GDM1 (cell line): ENCODE measurements at regions not wholly inside any gene's neighbourhood (a gene's known extent, or its start where the extent isn't known, plus 50 kb on each side); places are given as distances from the start of the nearest gene placed in this dataset.
"Not testable (repeated sequence)": the region's sequence is repeated elsewhere in the genome, so short reads cannot be mapped to it uniquely, and the experiment has no call there.

Experiments
- DNase-seq: peaks from one replicate; lab custom pipeline; 2025; lab: John Stamatoyannopoulos, UW

GRCh38 chr1:245102149-245102548, 52.6 kb upstream of the KIF26B start:
- not testable (repeated sequence) for DNase-seq

GRCh38 chr1:245099401-245099800, 55.4 kb upstream of the KIF26B start:
- DNase-seq: no peak

DNA sequence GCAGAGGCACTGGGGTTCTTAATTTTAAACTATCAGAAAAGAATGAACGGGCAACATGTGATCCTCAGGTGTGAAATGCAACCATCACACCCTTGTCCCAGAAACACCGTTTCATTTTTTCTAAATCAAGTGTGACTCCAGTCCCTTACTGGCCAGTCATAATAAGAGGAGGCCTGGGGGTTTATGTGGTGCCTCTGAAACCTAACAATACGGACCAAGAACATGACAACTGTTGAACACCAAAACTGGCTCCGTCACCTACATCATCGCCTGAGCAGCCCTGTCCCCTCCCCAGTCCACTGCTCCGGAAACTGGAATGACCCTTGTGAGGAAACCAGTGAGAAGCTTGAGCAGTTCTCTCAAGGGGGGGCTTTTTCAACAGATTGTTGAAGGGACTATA, 55.9 kb upstream of the KIF26B start:
- DNase-seq: no peak

GRCh38 chr1:245096311-245097066, 58.3 kb upstream of the KIF26B start:
- DNase-seq: no peak

DNA sequence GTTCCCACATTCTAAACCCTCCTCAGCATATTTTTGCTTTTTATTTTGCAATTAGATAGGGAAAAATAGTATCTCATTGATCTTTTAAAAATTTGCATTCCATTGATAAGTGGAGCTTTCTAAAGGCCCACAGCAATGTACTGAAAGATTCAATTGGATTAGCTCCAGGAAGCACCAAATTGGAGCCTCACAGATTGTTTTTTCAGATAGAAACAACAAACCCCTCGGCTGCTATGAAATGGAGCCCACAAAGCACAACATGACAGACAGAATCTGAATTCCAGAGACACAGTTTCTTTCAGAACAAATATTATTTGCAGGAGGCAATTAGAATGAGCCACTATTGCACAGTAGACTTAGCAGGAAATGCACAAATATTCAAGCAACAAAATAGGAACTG, 58.9 kb upstream of the KIF26B start:
- no peak for DNase-seq

DNA sequence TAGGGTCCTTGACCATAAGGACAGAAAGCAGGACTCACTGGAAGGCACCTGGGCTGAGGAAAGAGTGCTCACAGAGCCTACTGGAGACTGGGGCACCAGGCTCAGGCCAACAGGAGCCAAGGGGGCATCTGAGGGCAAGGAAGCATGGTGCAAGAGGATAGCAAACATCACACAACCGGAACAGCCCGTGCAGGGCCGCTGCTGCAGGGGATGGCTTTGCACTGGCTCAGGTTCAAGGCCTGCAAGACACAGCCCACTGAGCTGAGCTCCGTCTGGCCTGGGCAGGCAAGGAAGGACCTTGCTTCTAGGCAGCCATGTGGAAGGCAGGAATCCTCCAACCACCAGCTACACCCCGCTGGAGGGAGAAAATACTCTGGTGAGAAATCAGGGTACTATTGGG, 59.8 kb upstream of the KIF26B start:
- no peak for DNase-seq

DNA sequence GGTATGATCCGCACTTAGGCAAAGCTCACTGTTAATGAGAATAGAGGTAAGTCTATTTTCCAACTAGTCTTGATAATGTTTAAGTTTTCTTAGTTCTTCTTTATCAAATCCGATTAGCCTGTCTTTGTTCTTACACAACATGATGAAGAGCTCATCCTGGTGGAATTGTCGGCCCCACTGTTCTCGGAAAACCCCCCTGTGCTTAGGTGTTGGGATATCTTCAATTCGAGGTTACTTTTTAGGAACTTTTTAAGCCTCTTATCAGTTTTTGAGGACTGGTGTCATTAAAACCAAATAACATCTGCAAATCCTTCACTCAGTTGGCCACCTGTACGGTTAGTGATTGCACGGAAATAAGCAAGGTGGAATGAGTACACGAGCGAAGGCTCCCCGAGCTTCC, 60.7 kb upstream of the KIF26B start:
- no peak for DNase-seq

DNA sequence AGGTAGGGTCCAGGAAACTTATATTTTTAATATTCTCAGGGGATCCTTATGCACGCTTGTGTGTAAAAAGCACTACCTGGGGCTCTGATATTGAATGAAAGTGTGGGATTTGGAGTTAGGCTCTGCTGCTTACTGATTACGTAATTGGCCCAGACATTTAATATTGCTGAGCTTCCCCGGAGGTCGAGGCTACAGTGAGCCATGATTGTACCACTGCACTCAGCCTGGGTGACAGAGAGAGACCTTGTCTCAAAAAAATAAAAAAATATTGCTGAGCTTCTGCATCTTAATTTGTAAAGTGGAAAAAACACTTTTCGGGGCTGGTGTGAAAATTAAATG, 62.2 kb upstream of the KIF26B start:
- no peak for DNase-seq

DNA sequence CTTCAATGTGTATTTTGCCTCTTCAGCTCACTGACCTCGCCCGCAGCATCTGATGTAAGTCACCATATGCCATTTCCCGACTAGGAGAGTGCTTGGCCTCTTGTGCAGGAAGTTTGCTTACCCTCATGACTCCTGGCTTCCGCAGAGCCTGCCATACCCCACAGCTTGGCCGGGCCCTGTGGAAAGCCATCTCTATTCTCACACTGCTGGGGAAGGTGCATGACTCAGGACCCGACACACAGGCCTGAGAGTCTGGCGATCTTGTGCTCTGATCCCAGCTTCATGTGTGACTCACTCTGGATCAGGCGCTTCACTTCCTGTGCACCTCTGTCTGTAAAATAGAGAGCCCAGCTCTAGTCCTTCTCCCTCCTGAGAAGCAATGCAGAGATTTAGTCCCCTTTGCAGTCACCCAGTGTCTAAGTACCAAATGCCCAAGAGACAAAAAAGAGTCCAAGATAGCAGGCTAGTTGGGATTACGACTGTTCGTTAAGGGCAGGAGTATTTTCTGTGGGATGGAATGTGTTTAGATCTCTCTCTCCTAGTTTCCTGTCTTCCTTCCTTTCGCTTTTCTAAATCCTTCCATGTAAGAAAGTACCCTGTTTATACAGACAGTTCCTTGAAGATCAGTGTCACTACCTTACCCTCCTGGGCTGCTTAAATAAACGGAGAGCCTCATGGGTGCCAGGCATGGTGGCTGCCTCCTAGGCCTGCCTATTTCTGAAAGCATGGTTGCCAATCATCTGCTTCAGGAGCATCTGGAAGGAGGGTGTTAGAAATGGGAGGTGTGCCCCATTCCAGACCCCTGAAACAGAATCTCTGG, 62.8 kb upstream of the KIF26B start:
- DNase-seq: no peak

GRCh38 chr1:245091171-245091621, 63.6 kb upstream of the KIF26B start:
- no peak for DNase-seq

- DNase-seq: no peak
Measured at GRCh38 chr1:245090491-245091090, 64.2 kb upstream of the KIF26B start.

- DNase-seq: no peak
Measured at GRCh38 chr1:245087723-245088122, 67.1 kb upstream of the KIF26B start.

DNA sequence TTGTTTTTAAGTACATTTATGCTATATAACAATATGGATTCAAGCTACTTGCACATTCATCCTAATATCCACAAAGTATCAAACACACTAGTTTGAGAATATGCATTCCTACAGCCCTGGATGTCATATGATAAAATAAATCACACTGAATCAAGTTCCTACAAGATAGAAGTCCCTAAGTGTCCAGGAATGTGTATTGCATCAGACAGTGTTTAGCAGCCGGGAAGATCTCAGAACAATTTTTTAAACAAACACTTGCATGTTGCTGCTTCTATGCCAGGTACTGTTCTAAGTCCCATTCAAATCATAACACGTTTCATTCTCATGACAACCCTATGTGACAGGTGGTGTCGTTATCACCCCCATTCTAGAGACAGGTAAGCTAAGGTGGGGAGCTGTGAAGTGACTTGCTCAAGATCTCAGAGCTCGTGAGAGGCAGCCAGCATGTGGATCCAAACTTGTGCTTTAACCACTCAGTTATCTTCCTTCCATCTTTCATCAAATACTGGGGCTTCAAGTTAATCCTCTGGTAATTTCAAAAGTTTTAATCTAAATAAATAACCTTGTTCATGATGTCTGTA, 68.3 kb upstream of the KIF26B start:
- no peak for DNase-seq

DNA sequence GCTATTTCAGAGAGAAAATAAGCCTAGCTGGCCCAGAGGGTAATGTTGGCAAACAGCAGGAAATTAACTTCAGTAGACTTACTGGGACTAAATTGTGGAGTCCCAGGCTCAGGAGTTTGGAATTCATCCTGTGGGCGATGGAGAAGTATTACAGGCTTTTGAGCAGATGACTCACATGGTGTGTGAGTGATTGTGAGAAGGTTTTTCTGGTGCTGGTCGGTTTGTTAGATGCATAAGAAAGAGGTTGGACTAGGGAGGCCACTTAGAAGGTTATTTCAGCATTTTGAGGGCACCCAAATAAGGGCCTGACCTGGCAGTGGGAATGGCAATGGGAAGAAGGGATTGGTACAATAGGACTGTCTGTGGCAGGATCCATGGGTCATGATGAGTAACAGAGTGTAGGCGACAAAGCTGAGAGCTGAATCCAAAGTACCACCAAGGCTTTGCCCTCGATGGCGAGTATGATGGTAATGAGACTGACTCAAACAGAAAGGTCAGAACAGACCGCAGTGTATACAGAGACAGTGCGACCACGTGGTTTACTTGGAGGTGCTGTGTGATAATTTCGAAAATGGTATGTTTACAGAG, 69.2 kb upstream of the KIF26B start:
- no peak for DNase-seq

DNA sequence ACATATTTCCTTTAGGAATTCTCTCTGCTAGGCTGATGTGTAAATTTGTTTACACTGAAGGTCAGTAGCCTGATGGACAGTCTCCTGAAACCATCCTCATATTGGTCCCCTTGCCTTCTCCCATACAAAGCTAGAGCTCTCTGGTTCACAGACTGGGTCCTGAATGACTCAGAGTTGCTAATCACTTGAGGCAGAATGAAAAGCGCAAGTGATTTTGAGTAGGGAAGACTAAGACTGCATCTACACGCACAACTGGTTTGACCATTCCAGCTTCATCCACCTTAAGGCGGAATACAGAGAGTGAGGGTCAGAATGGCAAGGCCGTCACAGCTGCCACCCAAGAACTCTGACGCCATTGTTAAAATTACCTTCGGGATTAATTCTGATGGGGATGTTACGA, 70.2 kb upstream of the KIF26B start:
- no peak for DNase-seq

GRCh38 chr1:245079021-245079609, 75.7 kb upstream of the KIF26B start:
- no peak for DNase-seq

DNA sequence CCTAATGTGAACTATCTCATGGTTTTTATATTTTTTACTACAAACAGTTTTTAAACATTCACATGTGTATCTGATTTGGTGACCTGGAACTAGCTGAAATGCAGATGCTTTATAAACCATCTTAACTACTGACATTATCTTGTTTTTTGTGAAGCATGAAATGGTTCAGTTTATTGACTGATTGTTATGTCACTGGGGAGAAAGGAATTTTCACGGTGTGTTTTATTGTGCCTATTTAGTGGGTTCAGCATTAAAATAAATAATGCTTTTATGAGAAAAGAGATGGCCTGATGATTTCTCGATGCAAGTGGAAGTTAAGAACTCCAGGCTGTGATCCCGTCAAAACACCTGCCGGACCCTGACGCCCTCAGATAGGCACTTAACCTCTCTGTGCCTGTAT, 79.9 kb upstream of the KIF26B start:
- no peak for DNase-seq

DNA sequence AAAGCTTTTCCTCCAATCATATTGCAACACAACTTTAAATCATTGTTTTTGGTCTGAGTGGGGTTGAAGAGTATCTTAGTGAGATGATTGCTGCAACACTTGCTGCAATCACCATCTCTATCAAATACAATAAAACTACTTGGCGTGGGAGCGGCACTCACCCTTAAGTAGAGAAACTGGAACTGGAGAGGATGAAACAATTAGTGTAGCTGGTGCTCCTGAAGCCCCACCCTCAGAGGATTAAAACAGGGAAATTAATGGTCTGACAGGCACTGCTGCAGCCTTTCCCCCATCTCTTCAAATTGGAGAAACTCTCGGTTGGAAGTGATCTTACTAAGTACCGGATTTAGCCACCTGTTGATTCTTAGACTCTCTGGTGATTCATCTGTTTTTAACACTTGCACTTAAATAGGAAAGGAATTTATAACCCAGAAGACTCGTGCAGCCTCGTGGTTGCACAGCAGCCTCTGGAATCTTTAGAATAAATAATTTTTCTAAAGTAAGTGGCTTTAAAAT, 80.5 kb upstream of the KIF26B start:
- no peak for DNase-seq

DNA sequence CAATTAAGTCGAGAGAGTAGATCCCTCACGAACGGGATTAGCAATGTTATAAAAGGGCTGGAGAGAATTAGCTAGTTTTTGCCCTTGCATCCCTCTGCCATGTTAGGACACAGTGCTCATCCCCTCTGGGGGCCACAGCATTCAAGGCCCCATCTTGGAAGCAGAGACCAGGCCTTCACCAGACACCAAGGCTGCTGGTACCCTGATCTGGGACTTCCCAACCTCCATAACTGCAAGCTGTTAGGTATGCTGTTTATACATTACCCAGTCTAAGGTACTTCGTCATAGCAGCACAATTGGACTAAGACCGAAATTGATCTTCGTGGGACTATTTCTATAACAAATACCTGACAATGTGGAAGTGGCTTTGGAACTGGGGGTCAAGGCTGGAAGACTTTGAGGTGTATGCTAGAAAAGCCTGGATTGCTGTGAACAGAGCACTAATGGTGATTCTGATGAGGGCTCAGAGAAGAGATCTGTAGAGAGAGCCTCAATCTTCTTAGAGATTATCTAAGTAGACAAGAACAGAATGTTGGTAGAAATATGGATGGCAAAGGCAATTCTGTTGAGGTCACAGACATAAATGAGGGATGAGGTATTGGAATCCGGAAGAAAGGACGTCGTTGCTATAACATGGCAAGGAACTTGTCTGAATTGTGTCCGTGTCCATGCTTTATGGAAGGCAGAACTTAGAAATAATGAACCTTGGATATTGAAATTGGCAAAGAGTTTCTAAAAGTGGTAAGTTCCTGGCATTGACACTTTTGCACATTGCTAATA, 83.8 kb upstream of the KIF26B start:
- no peak for DNase-seq

DNA sequence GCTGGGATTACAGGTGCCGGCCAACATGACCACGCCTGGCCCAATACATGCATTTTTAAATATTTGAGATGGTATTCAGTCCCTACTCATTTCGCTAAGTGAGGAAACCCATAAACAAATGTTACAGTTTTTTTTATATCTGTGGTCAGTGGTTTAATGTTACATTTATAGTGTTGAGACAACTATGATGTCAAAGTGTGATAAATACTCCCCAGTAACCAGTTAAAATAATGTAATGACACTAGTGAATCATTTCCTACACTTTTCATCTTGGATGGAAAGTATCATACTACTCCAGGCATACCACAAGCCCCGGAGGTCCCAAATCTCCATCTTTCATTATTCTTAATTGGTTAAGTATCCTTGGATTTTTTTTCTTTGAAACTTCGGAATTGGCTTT, 87.5 kb upstream of the KIF26B start:
- no peak for DNase-seq

DNA sequence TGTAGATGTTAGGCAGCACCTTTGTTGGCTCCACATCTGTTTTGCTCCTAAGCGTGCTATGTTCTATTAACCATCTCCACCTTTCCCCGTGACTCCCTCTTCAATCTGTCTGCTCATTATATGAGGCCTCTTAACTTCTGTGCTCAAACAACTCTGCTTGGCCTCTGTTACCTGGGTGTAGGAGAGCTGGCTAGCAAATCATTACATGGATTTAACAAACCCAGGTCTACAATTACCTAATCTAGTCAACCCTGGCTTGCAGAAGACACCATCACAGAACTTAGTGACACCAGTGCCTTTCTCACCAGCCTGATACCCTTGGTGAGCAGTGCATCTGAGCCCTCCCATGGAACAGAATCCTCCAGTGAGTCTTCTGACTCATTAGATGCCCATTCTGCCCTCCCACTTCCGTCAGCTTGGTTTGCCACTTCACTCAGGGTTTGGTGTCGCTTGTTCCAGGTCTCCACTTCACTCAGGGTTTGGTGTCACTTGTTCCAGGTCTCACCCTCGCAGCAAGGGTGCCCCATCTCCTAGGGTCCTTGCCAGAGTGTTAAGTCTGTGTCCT, 92.0 kb upstream of the KIF26B start:
- no peak for DNase-seq
